Amniotic epithelial cell (primary cell): ENCODE measurements at regions not wholly inside any gene's neighbourhood (a gene's known extent, or its start where the extent isn't known, plus 50 kb on each side); places are given as distances from the start of the nearest gene placed in this dataset.
A peak's percentile ranks its signal among the peaks of the same experiment; 100 is the strongest.
"Not testable (repeated sequence)": the region's sequence is repeated elsewhere in the genome, so short reads cannot be mapped to it uniquely, and the experiment has no call there.

Source experiments
- DNase-seq: peaks from one replicate; pipeline ENCODE4 v3.0.0-alpha.2; 2010; ENCODE audit warnings: low read depth

GRCh38 chr12:114858388-114859146, 174.6 kb upstream of the TBX3 start:
- no peak for DNase-seq

DNA sequence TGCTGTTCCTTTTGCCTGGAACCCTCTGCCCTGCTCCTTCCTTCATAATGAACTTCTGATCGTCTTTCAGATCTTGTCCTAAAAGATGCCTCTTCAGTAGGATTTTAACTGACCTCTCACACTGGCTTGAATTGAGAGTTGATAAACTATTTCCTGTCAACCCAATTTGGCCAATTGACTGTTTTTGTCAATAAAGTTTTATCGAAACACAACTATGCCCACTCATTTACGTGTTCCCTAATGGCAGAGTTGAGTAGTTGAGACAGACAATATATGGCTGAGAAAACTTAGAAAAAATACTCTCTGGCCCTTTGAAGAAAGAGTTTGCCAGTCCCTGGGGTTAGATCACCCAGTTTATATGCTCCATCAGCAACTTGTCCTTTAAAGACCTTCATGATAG, 171.7 kb upstream of the TBX3 start:
- no peak for DNase-seq

DNA sequence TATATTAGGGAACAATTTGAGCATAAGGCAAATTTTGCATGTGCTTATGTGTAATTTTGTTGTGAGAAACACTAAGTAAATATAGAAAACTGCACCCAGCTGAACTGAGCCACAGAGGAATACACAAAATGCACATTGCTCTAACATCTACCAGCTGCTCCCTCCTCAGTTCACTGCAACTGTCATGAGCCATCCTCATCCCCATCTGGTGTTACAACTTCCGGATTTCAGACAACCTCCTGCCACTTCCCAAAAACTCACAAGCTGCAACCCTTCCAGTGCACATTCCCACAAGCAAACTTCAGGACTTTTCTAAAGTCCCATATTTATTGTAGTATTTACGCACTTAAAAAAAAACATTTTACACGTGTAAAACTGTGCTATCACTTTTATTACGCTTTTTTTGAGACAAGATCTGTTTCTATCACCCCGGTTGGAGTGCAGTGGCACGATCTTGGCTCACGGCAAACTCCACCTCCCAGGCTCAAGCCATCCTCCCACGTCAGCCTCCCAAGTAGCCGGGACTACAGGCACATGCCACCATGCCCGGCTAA, 169.1 kb upstream of the TBX3 start:
- DNase-seq, result no peak

GRCh38 chr12:114851981-114852380, 168.0 kb upstream of the TBX3 start:
- DNase-seq, result peak; percentile 11

- DNase-seq, result no peak
These were observed 166.8 kb upstream of the TBX3 start for GRCh38 chr12:114850661-114851275.

DNA sequence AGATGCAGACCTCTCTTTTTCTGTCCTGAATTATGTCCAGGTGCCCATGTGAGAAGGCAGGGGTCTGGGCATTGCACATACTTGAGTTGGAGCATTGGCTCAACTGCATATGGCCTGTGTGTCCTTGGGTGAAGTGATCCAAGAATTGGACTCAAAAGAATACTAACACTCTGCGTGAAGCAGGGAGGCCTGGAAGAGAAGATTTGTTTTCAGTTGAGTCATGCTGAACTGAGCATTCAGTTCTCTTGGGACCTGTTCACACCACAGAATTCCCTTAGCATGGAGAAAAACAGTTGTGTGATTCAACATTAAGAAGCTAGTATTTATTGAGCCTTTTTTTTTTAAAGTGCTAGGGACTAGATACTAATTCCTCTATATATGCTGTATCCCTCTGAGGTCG, 164.7 kb upstream of the TBX3 start:
- DNase-seq, result peak; percentile 74

DNA sequence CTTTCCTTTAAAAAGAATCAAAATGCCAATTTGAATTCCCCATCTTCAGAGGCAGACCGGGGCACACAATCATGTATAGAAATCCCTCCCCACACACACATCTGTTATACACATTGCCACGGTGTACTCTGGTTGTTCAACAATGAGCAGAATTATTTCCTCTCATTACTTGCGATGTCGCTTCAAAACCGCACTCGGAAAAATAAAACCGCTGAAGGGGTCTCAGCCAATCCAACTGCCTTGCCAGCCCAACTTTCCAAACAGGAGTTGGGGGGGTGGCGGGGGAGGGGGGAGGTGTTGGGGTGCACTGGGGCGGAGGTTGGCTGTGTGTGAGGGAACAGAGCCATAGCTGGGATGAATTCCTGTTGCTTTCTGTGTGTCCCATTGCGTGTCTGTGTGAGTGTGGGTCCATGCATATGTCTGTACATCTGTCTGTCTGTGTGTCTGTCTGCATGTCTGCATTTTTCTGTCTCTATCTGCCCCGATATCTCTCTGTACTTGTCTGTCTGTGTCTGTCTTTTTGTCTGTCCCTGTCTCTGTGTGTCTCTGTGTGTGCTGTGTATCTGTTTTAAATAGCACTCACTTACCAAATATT, 163.6 kb upstream of the TBX3 start:
- no peak for DNase-seq

DNA sequence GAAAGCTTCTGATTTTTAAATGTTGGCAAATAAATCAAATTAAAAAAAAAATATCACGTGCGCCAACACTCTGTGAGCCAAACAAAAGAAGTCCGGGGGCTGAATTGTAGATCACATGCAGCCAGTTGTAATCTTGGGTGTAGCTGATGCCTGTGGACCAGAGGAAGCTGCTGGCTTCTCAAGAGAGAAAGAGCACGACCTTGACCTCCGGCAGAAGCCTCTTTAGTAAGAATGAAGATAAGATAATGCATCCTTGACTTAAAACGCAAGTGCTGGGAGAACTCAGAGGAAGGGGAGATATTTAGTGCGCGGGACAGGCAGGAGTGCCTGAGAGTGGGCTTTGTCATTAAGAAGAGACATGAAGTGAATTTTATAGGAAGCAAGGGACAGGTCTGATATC, 162.8 kb upstream of the TBX3 start:
- peak; percentile 29 for DNase-seq

DNA sequence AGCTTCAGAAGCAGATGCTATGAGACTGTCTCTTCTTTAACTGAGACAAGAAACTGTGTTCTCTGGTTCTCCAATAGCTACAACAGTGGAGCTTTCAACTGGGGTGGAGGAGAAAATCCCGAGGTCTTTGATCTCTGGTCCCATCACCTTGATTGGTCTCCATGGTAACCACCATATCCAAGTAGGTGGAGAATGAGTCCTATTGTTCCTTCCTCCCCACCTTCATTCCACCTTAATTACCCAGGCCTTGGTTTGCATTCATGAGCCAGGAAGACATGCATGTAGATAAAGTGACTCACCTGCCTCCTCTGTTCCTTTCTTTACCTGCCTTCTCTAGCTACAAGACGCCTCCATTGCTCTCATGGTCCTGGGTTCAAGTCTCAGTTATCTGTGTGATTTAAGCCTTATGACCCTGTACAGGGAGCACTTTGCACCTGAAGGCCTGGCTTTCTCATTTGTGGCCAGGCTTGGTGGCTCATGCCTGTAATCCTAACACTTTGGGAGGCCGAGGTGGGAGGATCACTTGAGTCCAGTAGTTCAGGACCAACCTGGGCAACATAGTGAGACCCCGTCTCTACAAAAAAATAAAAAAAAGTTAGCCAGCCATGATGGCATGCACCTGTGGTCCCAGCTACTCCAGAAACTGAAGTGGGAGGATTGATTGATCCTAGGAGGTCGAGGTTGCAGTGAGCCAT, 157.7 kb upstream of the TBX3 start:
- DNase-seq, result no peak

GRCh38 chr12:114838480-114838879, 154.5 kb upstream of the TBX3 start:
- DNase-seq, result no peak

DNA sequence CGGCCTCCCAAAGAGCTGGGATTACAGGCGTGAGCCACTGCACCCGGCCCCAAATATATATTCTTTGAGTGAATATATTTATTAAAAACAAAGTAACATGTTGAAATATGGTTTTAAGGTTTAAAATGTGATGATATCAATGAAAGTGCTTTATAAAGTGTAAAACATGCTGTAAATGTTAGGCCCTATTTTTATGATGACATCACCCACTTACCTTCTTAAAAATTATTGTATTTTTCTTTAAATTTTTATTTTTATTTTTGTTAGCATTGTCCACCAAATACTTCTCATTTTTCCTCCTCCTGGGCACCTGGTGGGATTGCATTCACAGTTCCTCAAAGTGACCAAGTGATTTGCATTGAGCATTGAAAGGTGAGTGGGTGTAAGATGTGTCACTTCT, 152.6 kb upstream of the TBX3 start:
- DNase-seq, result no peak

GRCh38 chr12:114835031-114835430, 151.1 kb upstream of the TBX3 start:
- peak; percentile 84 for DNase-seq

GRCh38 chr12:114834621-114835020, 150.6 kb upstream of the TBX3 start:
- DNase-seq, result peak; percentile 52

GRCh38 chr12:114829833-114830232, 145.9 kb upstream of the TBX3 start:
- DNase-seq, result no peak

DNA sequence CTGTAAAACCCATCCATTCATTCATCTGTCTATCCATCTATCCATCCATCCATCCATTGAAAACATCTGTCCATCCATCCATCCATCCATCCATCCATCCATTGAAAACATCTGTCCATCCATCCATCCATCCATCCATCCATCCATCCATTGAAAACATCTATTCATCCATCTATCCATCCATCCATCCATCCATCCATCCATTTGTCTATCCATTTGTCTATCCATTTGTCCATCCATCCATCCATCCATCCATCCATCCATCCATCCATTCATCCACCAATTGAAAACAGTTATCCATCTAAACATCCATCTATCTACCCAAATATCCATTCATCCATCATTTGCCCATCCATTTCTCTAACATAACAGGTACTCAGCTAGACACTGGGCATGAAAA, 145.3 kb upstream of the TBX3 start:
- not testable (repeated sequence) for DNase-seq

GRCh38 chr12:114827461-114827860, 143.5 kb upstream of the TBX3 start:
- DNase-seq, result no peak

GRCh38 chr12:114826244-114826643, 142.3 kb upstream of the TBX3 start:
- no peak for DNase-seq

GRCh38 chr12:114823724-114824123, 139.7 kb upstream of the TBX3 start:
- DNase-seq, result no peak

DNA sequence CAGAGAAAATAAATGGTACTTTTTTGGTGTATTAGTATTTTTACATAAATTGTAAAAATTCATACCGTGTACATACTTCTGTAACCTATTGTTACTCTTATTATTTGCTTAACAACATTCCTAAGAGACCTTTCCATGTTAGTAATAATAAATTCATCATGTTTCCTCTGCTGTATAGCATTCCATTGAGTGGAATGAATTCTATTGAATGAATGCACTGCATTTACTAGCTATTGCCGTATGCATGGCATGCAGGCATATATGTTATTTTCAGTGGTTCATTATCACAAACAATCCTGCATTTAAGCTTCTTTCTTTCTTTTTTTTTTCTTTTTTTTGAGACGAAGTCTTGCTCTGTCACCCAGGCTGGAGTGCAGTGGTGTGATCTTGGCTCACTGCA, 137.6 kb upstream of the TBX3 start:
- no peak for DNase-seq

DNA sequence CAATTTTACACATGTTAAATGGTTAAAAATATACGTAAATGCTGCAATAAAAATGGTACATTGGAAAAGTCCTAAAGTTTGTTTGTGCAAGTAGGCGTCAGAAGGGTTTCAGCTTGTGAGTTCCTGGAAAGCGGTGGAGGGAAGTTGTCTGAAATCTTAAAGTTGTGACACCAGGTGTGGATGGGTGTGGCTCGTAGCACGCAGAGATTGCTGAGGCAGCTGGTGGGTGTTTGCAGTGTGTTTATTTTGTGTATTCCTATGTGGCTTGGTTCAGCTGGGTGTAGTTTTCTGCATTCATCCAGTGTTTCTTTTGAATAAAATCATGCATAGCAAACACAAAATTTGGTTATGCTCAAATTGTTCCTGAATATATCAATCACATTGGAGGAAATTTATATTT, 136.8 kb upstream of the TBX3 start:
- no peak for DNase-seq

- no peak for DNase-seq
These were observed 133.8 kb upstream of the TBX3 start for GRCh38 chr12:114817571-114818425.
